HEK293 (cell line): ENCODE measurements at regions not wholly inside any gene's neighbourhood (a gene's known extent, or its start where the extent isn't known, plus 50 kb on each side); places are given as distances from the start of the nearest gene placed in this dataset.

Source experiments
- CTCF ChIA-PET: fragments of 350-600 bp; formaldehyde crosslinking; extraction: SDS; loops from one replicate; lab custom pipeline; 2021; ENCODE audit warnings: antibody characterized with exemption; lab: Yijun Ruan, JAX
- POLR2A ChIA-PET: fragments of 300-600 bp; formaldehyde crosslinking; extraction: SDS; loops from one replicate; lab custom pipeline; 2020; ENCODE audit warnings: antibody characterized with exemption, inconsistent platforms; lab: Yijun Ruan, JAX
- H3K27ac ChIP-seq: fragments of 200-500 bp; sonication (Bioruptor generic); 2 replicates; pipeline ENCODE4 v1.5.1; 2014; ENCODE audit warnings: low read depth, low read length, control low read depth, inconsistent platforms; ENCODE audit errors: extremely low read depth
- H3K36me3 ChIP-seq, 2 experiments: fragments of 200-500 bp in 1 of 2; sonication (Bioruptor generic) in 1 of 2; 1 replicate in 1 of 2; 2 replicates in 1 of 2; pipeline ENCODE4 v1.5.1; 2014 to 2017; ENCODE audit warnings: inconsistent platforms in 2 of 2, low read length in 2 of 2; ENCODE audit not compliant: control insufficient read depth in 2 of 2, insufficient read depth in 1 of 2
- H3K4me1 ChIP-seq: fragments of 200-500 bp; sonication (Bioruptor generic); 2 replicates; pipeline ENCODE4 v1.5.1; 2014; ENCODE audit warnings: mild to moderate bottlenecking, low read length, inconsistent platforms; ENCODE audit not compliant: control insufficient read depth, insufficient read depth
- H3K4me3 ChIP-seq: 2 replicates; pipeline ENCODE4 v1.5.1; 2011; ENCODE audit warnings: low read depth, mild to moderate bottlenecking, control low read depth, low read length, moderate library complexity
- H3K9me3 ChIP-seq: fragments of 200-500 bp; sonication (Bioruptor generic); 2 replicates; pipeline ENCODE4 v1.5.1; 2014; ENCODE audit warnings: low read depth, low read length, inconsistent platforms; ENCODE audit not compliant: control insufficient read depth, insufficient read depth
- HOXD13 ChIP-seq: sonication (generic); formaldehyde crosslinking; IDR thresholded peaks from 2 replicates; pipeline ENCODE4 v1.8.0; 2022; ENCODE audit warnings: missing genetic modification reagents, borderline replicate concordance
- MZF1 ChIP-seq: fragments of 450-650 bp; formaldehyde crosslinking; IDR thresholded peaks from 2 replicates; pipeline ENCODE4 v1.5.1; 2017; ENCODE audit warnings: missing biosample characterization, missing genetic modification characterization, borderline replicate concordance
- YY2 ChIP-seq: fragments of 450-650 bp; formaldehyde crosslinking; IDR thresholded peaks from 2 replicates; pipeline ENCODE4 v1.5.1; 2016; ENCODE audit warnings: missing biosample characterization, missing genetic modification characterization
- ZBTB20 ChIP-seq: fragments of 450-650 bp; formaldehyde crosslinking; IDR thresholded peaks from 2 replicates; pipeline ENCODE4 v1.5.1; 2016; ENCODE audit warnings: missing biosample characterization, missing genetic modification characterization
- ZBTB8A ChIP-seq: fragments of 450-650 bp; formaldehyde crosslinking; IDR thresholded peaks from 2 replicates; pipeline ENCODE4 v1.5.1; 2016; ENCODE audit warnings: missing biosample characterization, missing genetic modification characterization
- ZFP37 ChIP-seq: fragments of 450-650 bp; formaldehyde crosslinking; IDR thresholded peaks from 2 replicates; pipeline ENCODE4 v1.5.1; 2016; ENCODE audit warnings: missing biosample characterization, missing genetic modification characterization
- ZNF138 ChIP-seq: fragments of 450-650 bp; formaldehyde crosslinking; IDR thresholded peaks from 2 replicates; pipeline ENCODE4 v1.5.1; 2016; ENCODE audit warnings: missing biosample characterization, missing genetic modification characterization, borderline replicate concordance
- ZNF140 ChIP-seq: fragments of 450-650 bp; formaldehyde crosslinking; IDR thresholded peaks from 2 replicates; pipeline ENCODE4 v1.5.1; 2016; ENCODE audit warnings: missing biosample characterization, missing genetic modification characterization
- ZNF394 ChIP-seq: fragments of 450-650 bp; formaldehyde crosslinking; IDR thresholded peaks from 2 replicates; pipeline ENCODE4 v1.5.1; 2016; ENCODE audit warnings: missing biosample characterization, missing genetic modification characterization, mild to moderate bottlenecking, moderate library complexity, borderline replicate concordance
- ZNF404 ChIP-seq: fragments of 450-650 bp; formaldehyde crosslinking; IDR thresholded peaks from 2 replicates; pipeline ENCODE4 v1.5.1; 2017; ENCODE audit warnings: missing biosample characterization, missing genetic modification characterization
- ZNF416 ChIP-seq: fragments of 450-650 bp; formaldehyde crosslinking; IDR thresholded peaks from 2 replicates; pipeline ENCODE4 v1.5.1; 2016; ENCODE audit warnings: missing biosample characterization, missing genetic modification characterization
- ZNF473 ChIP-seq: fragments of 450-650 bp; formaldehyde crosslinking; IDR thresholded peaks from 2 replicates; pipeline ENCODE4 v1.5.1; 2017; ENCODE audit warnings: missing biosample characterization, missing genetic modification characterization
- ZNF510 ChIP-seq: fragments of 450-650 bp; formaldehyde crosslinking; IDR thresholded peaks from 2 replicates; pipeline ENCODE4 v1.5.1; 2018; ENCODE audit warnings: mild to moderate bottlenecking, missing genetic modification characterization, missing biosample characterization; ENCODE audit not compliant: insufficient replicate concordance
- ZNF600 ChIP-seq: fragments of 450-650 bp; formaldehyde crosslinking; IDR thresholded peaks from 2 replicates; pipeline ENCODE4 v1.5.1; 2016; ENCODE audit warnings: missing biosample characterization, missing genetic modification characterization
- ZNF843 ChIP-seq: fragments of 450-650 bp; formaldehyde crosslinking; IDR thresholded peaks from 2 replicates; pipeline ENCODE4 v1.5.1; 2016; ENCODE audit warnings: missing biosample characterization, missing genetic modification characterization
- TF ChIP-seq, protein P1 (sequence below): fragments of 450-650 bp; formaldehyde crosslinking; IDR thresholded peaks from 2 replicates; pipeline ENCODE4 v1.5.1; 2016; ENCODE audit warnings: missing biosample characterization, missing genetic modification characterization
- TF ChIP-seq, protein P2 (sequence below): fragments of 450-650 bp; formaldehyde crosslinking; IDR thresholded peaks from 2 replicates; pipeline ENCODE4 v1.5.1; 2016; ENCODE audit warnings: missing biosample characterization, missing genetic modification characterization
- TF ChIP-seq, protein P3 (sequence below): fragments of 450-650 bp; formaldehyde crosslinking; IDR thresholded peaks from 2 replicates; pipeline ENCODE4 v1.5.1; 2016; ENCODE audit warnings: missing biosample characterization, missing genetic modification characterization
- TF ChIP-seq, protein P4 (sequence below): IDR thresholded peaks from 2 replicates; pipeline ENCODE4 v1.6.1; 2011; ENCODE audit warnings: mild to moderate bottlenecking, low read depth, low read length, borderline replicate concordance

DNA sequence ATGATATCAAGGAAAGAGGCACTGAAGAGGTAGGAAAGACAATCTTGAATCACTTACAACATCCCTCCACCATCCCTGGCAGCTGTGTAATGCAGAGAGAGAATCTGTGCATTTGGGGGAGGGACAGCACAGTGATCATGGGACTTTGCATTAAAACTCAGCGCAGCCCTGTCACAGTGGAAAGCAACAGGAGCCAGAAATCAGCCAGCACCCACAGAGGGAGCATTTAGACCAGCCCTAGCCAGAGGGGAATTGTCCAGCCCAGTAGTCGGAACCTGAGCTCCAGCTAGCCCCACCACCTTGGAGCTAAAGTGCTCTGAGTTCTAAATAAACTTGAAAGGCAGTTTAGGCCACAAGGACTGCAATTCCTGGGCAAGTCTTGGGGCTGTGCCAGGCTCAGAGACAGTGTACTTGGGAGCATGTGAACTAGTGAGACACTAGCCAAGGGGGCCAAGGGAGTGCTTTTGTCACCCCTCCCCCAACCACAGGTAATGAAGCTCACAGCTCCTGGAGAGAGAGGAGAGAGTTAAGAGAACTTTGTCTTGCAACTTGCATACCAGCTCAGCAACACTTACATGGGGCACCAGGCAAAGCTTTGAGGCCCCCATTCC lies 83.9 kb upstream of the FAM241A start (continued):
- no peak for TF ChIP-seq ZNF138
- no peak for TF ChIP-seq ZNF404 (tag by site-specific recombination)

DNA sequence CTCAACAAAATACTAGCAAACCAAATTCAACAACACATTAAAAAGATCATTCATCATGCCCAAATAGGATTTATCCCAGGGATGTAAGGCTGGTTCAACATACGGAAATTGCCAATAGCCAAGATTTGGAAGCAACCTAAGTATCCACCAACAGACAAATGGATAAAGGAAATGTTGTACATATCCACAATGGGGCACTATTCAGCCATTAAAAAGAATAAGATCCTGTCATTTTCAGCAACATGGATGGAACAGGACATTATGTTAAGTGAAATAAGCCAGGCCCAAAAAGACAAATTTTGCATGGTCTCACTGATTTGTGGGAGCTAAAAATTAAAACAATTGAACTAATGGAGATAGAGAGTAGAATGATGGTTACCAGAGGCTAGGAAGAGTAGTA lies 82.0 kb upstream of the FAM241A start:
- CTCF ChIA-PET: no interaction called here

DNA sequence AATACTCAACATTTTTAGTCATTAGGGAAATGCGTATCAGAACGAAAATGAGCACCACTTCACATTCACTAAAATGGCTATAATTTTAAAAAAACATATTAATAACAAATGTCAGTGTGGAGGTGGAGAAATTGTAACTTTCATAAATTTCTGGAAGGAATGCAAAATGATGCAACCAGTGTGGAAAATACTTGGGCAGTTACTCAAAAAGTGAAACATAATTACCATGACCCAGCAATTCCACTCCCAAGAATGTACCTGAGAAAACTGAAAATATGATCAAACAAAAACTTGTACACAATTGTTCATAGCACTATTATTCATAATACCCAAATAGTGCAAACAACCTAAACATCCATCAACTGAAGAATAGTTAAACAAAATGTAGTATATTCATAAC lies 76.1 kb upstream of the FAM241A start:
- H3K4me1 ChIP-seq: no peaks in the 10 kb centered on the region
- no peak for TF ChIP-seq MZF1 (tag by site-specific recombination)
- peak; percentile 33; the same call in 1 of the 2 replicates for TF ChIP-seq ZNF140
- TF ChIP-seq, protein P1, sequence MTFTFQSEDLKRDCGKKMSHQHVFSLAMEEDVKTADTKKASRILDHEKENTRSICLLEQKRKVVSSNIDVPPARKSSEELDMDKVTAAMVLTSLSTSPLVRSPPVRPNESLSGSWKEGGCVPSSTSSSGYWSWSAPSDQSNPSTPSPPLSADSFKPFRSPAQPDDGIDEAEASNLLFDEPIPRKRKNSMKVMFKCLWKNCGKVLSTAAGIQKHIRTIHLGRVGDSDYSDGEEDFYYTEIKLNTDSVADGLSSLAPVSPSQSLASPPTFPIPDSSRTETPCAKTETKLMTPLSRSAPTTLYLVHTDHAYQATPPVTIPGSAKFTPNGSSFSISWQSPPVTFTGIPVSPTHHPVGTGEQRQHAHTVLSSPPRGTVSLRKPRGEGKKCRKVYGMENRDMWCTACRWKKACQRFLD (tag by site-specific recombination): no peak
- TF ChIP-seq ZNF510 (tag by site-specific recombination): no peak
- TF ChIP-seq, all 188 proteins: peak for 1

More for the DNA sequence above, 82.0 kb upstream of the FAM241A start:
- no peaks in the 10 kb centered on the region for H3K9me3 ChIP-seq
- POLR2A ChIA-PET: no interaction called here
- no peak for TF ChIP-seq ZBTB20
- TF ChIP-seq, protein P2, sequence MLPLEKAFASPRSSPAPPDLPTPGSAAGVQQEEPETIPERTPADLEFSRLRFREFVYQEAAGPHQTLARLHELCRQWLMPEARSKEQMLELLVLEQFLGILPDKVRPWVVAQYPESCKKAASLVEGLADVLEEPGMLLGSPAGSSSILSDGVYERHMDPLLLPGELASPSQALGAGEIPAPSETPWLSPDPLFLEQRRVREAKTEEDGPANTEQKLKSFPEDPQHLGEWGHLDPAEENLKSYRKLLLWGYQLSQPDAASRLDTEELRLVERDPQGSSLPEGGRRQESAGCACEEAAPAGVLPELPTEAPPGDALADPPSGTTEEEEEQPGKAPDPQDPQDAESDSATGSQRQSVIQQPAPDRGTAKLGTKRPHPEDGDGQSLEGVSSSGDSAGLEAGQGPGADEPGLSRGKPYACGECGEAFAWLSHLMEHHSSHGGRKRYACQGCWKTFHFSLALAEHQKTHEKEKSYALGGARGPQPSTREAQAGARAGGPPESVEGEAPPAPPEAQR (tag by site-specific recombination): no peak
- TF ChIP-seq ZNF600 (tag by site-specific recombination): no peak
- TF ChIP-seq ZNF473 (tag by site-specific recombination): no peak
- no peak for TF ChIP-seq ZNF416 (tag by site-specific recombination)
- TF ChIP-seq ZNF394 (tag by site-specific recombination): no peak
- no peak for TF ChIP-seq ZBTB8A (tag by site-specific recombination)
- TF ChIP-seq, protein P3, sequence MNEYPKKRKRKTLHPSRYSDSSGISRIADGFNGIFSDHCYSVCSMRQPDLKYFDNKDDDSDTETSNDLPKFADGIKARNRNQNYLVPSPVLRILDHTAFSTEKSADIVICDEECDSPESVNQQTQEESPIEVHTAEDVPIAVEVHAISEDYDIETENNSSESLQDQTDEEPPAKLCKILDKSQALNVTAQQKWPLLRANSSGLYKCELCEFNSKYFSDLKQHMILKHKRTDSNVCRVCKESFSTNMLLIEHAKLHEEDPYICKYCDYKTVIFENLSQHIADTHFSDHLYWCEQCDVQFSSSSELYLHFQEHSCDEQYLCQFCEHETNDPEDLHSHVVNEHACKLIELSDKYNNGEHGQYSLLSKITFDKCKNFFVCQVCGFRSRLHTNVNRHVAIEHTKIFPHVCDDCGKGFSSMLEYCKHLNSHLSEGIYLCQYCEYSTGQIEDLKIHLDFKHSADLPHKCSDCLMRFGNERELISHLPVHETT (tag by site-specific recombination): no peak
- no peak for TF ChIP-seq ZNF138
- no peak for TF ChIP-seq ZFP37 (tag by site-specific recombination)
- TF ChIP-seq, protein P4, sequence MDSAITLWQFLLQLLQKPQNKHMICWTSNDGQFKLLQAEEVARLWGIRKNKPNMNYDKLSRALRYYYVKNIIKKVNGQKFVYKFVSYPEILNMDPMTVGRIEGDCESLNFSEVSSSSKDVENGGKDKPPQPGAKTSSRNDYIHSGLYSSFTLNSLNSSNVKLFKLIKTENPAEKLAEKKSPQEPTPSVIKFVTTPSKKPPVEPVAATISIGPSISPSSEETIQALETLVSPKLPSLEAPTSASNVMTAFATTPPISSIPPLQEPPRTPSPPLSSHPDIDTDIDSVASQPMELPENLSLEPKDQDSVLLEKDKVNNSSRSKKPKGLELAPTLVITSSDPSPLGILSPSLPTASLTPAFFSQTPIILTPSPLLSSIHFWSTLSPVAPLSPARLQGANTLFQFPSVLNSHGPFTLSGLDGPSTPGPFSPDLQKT: no peak
- no peak for TF ChIP-seq HOXD13 (CRISPR knock-in tag)
- no peak for TF ChIP-seq ZNF843 (tag by site-specific recombination)
- TF ChIP-seq YY2 (tag by site-specific recombination): no peak
- H3K4me3 ChIP-seq: no peak overlapping the region
- no peak overlapping the region for H3K27ac ChIP-seq
- H3K36me3 ChIP-seq: no peaks in the 10 kb centered on the region
- no peaks in the 10 kb centered on the region for H3K4me1 ChIP-seq

More for the DNA sequence above, 76.1 kb upstream of the FAM241A start:
- H3K27ac ChIP-seq: no peak overlapping the region
- H3K36me3 ChIP-seq: no peaks in the 10 kb centered on the region
- no peaks in the 10 kb centered on the region for H3K9me3 ChIP-seq
- POLR2A ChIA-PET: no interaction called here
- CTCF ChIA-PET: no interaction called here
- H3K4me3 ChIP-seq: no peak overlapping the region
